ENCODE measurements at regions not wholly inside any gene's neighbourhood (a gene's known extent, or its start where the extent isn't known, plus 50 kb on each side); places are given as distances from the start of the nearest gene placed in this dataset.

DNA sequence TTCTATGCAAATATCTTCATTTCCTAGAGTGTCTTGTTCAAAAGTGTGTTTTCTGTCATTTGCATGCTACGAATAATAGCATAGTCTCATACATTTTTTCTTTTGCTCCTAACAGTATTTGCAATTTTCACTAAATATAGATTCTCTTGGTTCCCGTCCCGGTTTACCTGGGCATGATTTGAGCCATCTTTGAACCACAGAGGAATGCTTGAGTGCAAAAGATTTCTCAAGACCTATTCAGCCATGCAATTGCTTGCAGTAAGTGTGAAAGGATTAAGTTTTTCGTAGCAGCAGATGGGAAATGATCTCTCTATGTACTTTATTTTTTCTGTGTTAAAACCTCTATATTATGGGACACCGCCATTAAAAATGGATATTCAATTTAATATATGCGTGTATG, 733.0 kb downstream of the ZPLD1 start:
- intact Hi-C loops (cut with DNase I) = no loop called here
- H3K4me1 ChIP-seq = no peaks in the 10 kb centered on the region
- no peaks in the 10 kb centered on the region for H3K27me3 ChIP-seq
- H3K36me3 ChIP-seq = no peaks in the 10 kb centered on the region
- H3K4me3 ChIP-seq = no peak overlapping the region
- H3K27ac ChIP-seq = no peak overlapping the region
- H3K9me3 ChIP-seq = peaks cover 0 to 3% (median 0%) of the 10 kb centered on the region in 3 donors
- WGBS, 2 donors = 65 to 76% methylated on average over 6 of the region's 6 CpGs
- TF ChIP-seq, protein P1, sequence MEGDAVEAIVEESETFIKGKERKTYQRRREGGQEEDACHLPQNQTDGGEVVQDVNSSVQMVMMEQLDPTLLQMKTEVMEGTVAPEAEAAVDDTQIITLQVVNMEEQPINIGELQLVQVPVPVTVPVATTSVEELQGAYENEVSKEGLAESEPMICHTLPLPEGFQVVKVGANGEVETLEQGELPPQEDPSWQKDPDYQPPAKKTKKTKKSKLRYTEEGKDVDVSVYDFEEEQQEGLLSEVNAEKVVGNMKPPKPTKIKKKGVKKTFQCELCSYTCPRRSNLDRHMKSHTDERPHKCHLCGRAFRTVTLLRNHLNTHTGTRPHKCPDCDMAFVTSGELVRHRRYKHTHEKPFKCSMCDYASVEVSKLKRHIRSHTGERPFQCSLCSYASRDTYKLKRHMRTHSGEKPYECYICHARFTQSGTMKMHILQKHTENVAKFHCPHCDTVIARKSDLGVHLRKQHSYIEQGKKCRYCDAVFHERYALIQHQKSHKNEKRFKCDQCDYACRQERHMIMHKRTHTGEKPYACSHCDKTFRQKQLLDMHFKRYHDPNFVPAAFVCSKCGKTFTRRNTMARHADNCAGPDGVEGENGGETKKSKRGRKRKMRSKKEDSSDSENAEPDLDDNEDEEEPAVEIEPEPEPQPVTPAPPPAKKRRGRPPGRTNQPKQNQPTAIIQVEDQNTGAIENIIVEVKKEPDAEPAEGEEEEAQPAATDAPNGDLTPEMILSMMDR (IDR thresholded peaks at IDR 0.05) = no peak
- no peak for TF ChIP-seq POLR2A (IDR thresholded peaks at IDR 0.05)
- no peak for DNase-seq

DNA sequence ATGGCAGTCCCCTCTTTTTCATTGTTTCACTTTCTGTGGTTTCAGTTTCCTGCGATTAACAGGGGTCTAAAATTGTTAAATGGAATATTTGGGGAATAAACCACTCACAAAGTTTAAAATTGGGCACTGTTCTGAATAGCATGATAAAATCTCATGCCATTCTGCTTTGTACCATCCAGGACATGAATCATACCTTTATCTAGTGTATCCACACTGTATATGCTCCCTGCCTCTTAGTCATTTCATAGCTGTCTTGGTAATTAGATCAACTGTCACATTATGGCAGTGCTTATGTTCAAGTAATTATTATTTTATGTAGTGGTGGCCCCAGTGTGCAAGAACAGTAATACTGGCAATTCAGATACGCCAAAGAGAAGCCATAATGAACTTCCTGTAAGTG, 734.5 kb downstream of the ZPLD1 start:
- TF ChIP-seq, protein P1 (IDR thresholded peaks at IDR 0.05) = no peak
- no peak for TF ChIP-seq POLR2A (IDR thresholded peaks at IDR 0.05)
- WGBS, 2 donors = 57 to 66% methylated on average over 2 of the region's 2 CpGs

DNA sequence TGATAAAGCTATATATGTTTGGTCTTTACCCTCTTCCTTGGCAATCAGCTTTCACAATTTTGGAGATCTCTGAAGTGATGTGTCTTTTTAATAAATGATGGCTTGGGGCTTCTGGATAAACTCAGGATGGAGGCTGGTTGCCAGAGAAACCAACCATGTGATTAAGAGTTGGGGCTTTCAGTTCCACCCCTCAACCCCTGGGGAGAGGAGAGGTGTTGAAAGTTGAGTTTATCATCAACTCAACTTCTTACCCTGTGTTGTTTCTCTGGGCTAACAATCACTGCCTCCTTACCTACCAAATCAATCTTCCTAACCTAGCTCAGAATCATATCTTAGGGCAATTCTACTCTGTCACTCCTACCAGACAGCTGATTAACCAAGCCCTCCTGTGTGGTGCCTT, 735.8 kb downstream of the ZPLD1 start:
- DNase-seq = no peak
- peaks cover 0 to 3% (median 0%) of the 10 kb centered on the region in 3 donors for H3K9me3 ChIP-seq
- intact Hi-C loops (cut with DNase I) = no loop called here
- no peaks in the 10 kb centered on the region for H3K27me3 ChIP-seq
- H3K36me3 ChIP-seq = no peaks in the 10 kb centered on the region
- no peak overlapping the region for H3K4me3 ChIP-seq
- no peak overlapping the region for H3K27ac ChIP-seq
- no peaks in the 10 kb centered on the region for H3K4me1 ChIP-seq
- TF ChIP-seq, protein P1 (IDR thresholded peaks at IDR 0.05) = no peak
- TF ChIP-seq POLR2A (IDR thresholded peaks at IDR 0.05) = no peak

More for the DNA sequence above, 734.5 kb downstream of the ZPLD1 start:
- no peak for DNase-seq
- intact Hi-C loops (cut with DNase I) = no loop called here
- Histone ChIP-seq H3K36me3 (no peaks in the 10 kb centered on the region), H3K27me3 (no peaks in the 10 kb centered on the region), H3K27ac (no peak overlapping the region), H3K4me3 (no peak overlapping the region), H3K4me1 (no peaks in the 10 kb centered on the region), H3K9me3 (peaks cover 0 to 3% (median 0%) of the 10 kb centered on the region in 3 donors)

DNA sequence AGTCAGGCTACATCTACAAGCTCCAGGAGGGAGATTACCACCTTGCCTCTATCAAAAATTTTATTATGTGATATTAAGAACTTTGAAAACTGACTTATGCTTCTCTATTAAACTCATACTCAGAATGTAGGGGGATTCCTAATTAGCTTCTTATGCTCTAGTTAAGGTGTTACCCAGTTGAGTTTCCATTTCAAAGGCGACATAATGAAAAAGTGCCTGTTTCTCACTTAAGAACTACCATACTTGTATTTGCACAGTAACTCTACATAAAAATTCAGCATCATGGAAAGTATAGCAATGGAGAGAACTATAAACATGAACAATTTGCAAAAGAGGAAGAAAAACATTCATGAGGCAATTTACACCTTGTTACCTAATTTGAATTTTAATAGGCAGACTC, 739.1 kb downstream of the ZPLD1 start:
- WGBS, 2 donors = 88 to 100% methylated on average over 1 of the region's 1 CpG
- H3K36me3 ChIP-seq = no peaks in the 10 kb centered on the region
- intact Hi-C loops (cut with DNase I) = no loop called here
- no peak for TF ChIP-seq POLR2A (IDR thresholded peaks at IDR 0.05)
- no peak for DNase-seq
- no peak overlapping the region for H3K4me3 ChIP-seq
- H3K27ac ChIP-seq = no peak overlapping the region
- H3K9me3 ChIP-seq = no peaks in the 10 kb centered on the region
- H3K4me1 ChIP-seq = no peaks in the 10 kb centered on the region
- H3K27me3 ChIP-seq = no peaks in the 10 kb centered on the region

DNA sequence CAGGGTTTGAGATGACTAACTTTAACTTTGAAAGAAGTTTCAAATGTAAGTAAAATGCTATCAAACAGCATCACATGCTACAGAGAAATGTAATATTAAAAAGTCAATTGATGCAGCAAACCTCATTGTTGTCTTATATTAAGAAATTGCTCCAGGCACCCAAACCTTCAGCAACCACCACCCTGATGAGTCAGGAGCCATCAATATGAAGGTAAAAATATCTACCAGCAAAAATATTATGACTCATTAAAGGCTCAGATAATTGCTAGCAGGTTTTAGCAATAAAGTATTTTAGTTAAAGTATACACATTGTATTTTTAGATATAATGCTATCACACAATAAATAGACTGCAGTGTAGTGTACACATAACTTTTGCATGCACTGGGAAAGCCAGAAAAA, 746.3 kb downstream of the ZPLD1 start:
- intact Hi-C loops (cut with DNase I) = no loop called here
- no peaks in the 10 kb centered on the region for H3K27me3 ChIP-seq
- DNase-seq = no peak
- H3K4me3 ChIP-seq = no peak overlapping the region
- H3K4me1 ChIP-seq = no peaks in the 10 kb centered on the region
- peaks cover 0 to 6% (median 0%) of the 10 kb centered on the region in 3 donors for H3K9me3 ChIP-seq
- no peaks in the 10 kb centered on the region for H3K36me3 ChIP-seq
- TF ChIP-seq, protein P1 (IDR thresholded peaks at IDR 0.05) = no peak
- no peak for TF ChIP-seq POLR2A (IDR thresholded peaks at IDR 0.05)
- H3K27ac ChIP-seq = no peak overlapping the region

DNA sequence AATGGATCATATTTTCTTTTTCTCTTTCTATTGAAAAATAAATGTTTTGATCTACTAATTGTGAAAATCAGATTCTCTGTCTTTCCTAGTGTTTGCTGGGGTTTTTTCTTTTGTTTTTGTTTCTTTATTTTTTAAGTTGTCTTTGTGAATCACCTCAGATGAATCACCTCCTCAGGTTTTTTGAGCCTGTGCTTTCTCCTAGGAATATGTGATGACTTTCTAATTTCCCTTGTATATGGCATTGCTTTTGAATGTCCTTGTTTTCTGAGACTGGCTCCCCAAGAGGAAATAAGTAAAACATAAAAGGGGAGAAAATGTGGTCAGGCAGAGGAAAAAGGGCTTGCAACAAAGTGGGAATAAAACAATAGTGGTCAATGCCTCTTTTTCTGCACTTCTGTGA, 750.0 kb downstream of the ZPLD1 start:
- TF ChIP-seq, protein P1 (IDR thresholded peaks at IDR 0.05) = no peak
- no peak for TF ChIP-seq POLR2A (IDR thresholded peaks at IDR 0.05)

More for the DNA sequence above, 750.0 kb downstream of the ZPLD1 start:
- intact Hi-C loops (cut with DNase I) = no loop called here
- Histone ChIP-seq H3K27me3 (no peaks in the 10 kb centered on the region), H3K9me3 (peaks cover 0 to 6% (median 0%) of the 10 kb centered on the region in 3 donors), H3K4me3 (no peak overlapping the region), H3K36me3 (no peaks in the 10 kb centered on the region), H3K27ac (no peak overlapping the region), H3K4me1 (no peaks in the 10 kb centered on the region)
- no peak for DNase-seq
